IPS-NIHi7 (cell line): ENCODE measurements at regions not wholly inside any gene's neighbourhood (a gene's known extent, or its start where the extent isn't known, plus 50 kb on each side); places are given as distances from the start of the nearest gene placed in this dataset.
"Not testable (repeated sequence)": the region's sequence is repeated elsewhere in the genome, so short reads cannot be mapped to it uniquely, and the experiment has no call there.

Experiments
- DNase-seq: peaks from one replicate; pipeline ENCODE4 v3.0.0; 2012; ENCODE audit warnings: mixed read lengths; ENCODE audit errors: extremely low spot score

DNA sequence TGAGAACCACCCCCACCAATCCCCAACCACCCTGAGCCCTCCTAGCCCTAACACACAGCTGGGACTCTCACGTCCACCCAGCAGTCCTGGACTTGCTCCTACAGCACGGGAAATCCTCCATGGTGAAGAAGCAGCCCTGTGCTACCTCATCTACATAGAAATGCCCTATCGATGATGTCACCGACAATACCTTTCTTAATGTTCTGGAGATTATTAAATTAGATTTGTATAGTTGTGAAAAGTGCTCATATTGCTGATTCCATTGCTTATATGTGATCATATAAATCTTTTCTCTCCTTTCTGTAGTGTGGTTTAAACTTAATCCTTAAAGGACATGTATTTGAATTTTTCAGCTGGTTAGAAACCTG lies 97.1 kb downstream of the PPIAL4G start:
- not testable (repeated sequence) for DNase-seq

DNA sequence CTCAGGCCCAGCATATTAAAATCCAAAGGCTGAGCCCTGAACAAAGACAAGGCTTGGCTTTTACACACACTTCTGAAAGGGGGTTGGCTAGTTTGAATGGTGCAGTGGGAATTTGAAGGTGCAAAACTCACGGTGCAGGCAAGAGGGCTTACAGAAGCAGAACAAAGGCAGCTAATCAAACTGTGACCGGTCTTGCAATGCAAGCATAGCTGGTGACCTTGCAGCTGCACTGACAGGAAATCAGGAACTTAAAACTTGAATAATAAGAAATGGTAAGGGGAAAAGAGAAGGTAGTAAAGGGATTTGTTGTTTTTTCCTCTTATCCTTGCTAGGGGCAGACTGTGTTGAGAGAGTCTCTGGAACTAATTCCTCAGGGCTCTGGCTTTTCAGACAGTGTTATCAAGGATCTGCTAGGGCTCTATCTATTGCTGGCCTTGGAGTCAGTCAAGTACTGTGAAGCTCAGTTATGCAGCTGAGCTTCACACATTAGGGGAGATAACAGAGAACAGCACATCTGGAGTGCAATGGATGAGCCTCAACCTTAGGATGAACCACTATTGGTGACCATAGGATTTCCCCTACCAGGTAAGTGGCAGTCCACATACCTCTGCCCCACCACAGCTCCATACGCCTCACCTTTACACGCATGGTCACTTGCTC lies 97.6 kb downstream of the PPIAL4G start:
- no peak for DNase-seq

DNA sequence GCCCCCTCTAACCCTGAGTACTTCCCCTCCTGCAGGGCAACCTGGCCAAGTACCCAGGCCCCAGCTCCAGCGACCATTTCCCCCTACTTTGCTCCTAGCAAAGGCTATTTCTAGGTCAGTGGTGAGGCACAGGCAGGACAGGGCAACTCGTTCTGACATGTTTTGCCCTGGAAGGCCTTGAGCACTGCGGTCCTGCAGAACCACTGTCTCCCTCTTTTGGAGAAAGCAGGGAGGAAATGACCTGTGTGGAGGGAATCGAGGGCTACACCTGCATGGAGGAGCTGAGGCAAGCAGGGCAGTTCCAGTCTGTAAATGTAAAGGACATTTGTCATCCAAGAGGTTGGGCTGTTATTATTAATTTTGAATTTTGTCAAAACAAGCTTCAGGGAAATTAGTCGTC lies 99.1 kb downstream of the PPIAL4G start:
- DNase-seq = no peak

DNA sequence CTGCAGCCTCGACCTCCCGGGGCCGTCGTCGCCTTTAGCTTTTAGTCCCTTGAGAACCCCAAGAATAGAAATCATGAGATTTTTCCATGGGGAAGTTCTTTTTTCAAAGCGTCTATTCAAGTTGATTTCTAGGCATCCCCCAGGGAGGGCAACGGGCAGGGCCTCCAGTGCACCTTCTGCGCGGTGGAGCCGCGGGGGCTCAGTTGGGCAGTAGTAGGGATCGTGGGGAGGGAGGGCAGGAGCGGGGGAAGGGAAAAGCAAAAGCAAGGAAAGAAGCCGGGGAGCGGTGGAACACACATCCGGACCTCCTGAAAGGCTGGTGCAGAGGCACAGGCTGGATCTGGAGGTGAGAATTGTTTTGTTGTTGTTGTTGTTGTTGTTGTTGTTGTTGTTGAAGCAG lies 103.4 kb downstream of the PPIAL4G start:
- peak; percentile 18 for DNase-seq

DNA sequence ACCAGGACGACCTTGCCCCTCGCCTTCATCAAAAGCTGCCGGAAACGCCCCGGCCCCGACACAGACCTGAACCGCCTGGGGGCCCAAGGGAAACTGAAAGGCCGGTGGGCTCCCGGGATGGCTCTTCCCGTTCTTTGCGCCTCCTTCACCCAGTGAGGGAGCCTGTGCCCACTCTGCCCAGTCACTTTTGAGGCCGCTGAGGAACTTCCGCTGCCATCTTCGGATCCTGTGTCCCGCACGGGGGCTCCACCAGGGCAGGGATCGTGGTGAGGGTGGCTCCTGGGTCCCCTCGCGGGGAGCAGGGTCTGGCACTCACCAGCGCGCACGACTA lies 104.0 kb downstream of the PPIAL4G start:
- no peak for DNase-seq

DNA sequence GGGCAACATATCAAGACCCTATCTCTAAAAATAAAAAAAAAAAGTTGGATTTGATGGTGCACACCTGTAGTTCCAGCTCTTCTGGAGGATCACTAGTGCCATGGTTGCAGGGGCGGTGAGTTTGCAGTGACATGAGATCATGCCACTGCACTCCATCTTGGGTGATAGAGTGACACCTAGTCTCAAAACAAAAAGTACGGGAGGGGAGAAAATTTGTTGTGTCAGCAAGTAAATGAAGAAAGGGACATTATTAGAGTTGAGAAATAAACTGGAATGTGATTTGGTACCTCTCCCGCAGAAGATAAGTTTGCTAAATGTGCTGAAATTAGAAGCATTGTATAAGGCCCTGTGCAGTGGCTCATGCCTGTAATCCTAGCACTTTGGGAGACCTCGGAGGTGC lies 105.1 kb downstream of the PPIAL4G start:
- DNase-seq = not testable (repeated sequence)

DNA sequence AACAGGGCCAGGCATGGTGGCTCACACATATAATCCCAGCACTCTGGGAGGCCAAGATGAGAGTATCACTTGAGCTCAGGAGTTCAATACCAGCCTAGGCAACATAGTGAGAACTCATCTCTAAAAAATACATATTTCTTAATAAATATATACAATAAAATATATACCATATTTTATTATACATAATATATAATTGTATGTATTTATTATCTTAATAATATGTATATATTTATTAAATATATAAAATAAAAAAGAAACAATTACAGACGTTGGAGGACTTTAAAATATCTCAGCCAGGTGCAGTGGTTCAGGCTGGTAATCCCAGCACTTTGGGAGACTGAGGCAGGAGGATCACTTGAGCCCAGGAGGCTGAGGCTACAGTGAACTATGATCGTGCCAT lies 106.1 kb downstream of the PPIAL4G start:
- DNase-seq = not testable (repeated sequence)

DNA sequence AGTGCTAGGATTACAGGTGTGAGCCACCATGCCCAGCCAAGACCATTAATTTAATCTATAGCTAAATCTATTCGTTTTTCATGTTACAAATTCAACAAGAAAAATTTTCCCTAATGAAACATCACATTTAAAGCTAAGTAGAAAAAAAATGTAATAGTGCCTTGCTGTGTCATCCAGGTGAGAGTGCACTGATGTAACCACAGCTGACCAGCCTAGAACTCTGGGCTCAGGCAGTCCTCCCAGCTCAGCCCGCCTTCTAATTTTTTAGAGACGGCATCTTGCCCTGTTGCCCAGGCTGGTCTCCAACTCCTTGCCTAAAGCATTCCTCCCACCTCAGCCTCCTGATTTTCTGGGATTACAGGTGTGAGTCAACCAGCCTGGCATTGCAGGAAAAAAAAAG lies 109.0 kb downstream of the PPIAL4G start:
- DNase-seq = no peak

DNA sequence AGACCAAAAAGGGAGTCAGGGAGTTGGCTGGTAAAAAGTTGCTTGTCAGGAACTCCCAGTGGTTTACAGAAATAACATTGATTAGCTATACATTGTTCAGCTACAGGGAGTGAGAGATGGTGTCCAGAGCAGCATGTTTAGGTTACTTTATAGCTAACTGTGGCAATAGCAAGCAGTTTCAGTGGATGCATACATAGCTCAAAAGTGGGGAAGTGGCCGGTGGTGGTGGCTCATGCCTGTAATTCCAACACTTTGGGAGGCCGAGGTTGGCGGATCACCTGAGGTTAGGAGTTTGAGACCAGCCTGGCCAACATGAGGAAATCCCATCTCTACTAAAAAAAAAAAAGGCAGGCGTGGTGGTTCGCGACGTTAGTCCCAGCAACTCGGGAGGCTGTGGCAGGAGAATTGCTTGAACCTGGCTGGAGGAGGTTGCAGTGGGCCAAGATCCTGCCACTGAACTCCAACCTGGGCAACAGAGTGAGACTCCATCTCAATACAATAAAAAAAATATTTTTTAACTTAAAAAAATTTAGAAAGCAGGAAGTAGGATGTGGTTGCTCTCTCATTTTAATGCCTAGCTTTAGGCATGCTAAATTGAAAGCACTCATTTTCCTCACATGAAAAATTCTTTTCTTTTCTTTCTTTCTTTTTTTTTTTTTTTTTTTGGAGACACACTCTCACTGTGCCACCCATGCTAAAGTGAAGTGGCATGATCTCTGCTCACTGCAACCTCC lies 109.7 kb downstream of the PPIAL4G start:
- no peak for DNase-seq

DNA sequence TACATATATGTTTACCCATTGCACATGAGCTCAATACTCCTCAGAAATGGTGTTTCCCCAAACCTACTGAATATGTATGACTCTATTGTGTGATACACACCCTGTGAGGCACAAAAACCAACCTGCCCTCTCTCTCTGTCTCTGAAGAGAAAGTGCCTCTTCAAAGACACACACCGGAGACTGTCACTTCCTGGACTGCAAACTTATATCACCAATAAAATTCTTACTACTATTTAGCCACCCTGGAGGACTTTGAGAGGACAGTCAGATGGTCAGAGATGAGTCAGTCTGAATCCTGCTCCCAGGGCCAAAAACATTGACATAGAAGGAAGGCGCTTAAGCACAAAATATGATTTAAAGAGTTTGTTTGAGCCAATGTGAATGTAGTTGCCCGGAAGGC lies 110.4 kb downstream of the PPIAL4G start:
- DNase-seq = no peak

DNA sequence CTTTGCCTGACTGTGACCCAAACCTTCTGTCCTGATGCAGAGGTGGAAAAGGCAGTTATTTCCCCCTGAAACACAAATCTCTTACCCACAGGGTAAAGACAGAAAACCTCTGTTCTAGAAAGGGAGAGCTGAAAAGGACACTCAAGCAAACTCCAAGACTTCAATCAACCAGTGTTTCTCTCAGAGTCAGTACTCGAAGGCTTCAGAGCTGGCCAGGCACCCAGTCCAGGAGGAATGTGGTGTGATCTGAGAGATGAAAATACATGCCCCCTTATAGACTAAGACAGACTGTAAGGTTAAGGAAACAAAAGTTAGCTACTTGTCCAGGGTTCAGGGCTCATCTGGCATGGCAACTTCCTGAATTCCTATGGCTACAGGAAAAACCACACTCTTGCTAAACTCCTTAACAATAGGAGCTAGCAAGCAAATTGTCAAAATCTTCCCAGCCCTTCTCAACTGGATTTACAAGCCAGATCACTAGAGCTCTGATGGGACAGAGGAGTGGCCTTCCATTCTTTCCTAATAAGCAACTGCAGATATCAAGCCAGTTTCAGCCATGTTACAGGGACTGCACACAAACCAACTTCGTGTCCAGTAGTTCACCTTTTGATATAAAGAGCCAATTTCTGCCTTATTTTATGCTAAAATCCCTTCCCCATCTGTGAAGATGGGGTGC lies 110.9 kb downstream of the PPIAL4G start:
- DNase-seq = not testable (repeated sequence)

DNA sequence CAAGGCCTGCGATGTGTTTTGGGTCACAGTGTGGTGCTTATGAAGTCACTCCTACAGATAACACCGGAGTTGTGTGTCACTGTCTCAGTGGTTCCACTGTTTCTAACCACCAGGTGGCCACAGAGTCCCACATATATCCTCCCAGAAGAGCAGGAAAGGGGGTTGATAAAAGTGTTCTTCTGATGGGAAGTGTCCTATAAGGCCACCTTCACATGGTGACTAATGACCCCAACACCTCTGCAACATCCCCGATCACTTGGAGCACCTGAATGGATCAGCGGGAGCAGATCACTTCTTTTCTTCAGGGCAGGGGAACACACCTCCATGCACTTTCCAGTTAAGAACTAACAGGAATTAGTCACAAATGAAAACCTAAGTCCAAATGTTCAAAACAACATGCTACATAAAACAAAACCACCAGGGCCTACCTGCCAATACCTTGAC lies 111.5 kb downstream of the PPIAL4G start:
- DNase-seq = peak; percentile 68

DNA sequence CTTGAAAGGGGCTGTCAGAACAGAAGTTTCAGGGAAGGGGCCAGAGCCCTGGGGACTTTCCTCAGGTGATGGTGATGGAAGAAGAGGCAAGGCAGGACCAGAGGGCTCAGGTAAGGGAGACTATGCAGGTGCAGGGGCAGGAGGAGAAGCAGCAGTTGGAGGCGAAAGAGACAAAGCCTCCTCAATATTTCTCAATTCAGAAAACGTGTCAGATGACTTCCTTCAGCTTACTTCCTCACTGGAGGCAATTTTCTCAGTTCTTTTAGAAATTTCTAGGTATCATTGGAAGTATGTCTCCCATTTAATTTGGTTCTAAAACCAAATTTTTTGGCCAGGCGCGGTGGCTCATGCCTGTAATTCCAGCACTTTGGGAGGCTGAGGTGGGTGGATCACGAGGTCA lies 112.4 kb downstream of the PPIAL4G start:
- DNase-seq = not testable (repeated sequence)

DNA sequence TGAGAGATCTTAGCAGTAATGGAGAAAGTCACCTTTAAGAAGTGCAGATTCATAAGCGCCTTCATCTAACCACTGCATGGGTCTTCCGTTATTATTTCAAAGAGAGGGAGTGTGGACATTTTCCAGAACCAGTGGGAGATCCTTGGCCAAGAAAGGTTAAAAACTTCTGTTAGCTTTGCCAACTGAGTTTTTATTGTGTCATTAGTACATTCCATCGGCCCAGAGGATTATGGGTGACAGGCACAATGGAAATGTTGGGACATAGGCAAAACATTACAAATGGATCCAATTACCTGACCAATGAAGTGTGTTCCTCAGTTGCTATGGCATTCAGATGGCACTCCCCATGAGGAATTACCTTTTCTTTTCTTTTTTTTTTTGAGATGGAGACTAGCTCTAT lies 115.5 kb downstream of the PPIAL4G start:
- DNase-seq = no peak

DNA sequence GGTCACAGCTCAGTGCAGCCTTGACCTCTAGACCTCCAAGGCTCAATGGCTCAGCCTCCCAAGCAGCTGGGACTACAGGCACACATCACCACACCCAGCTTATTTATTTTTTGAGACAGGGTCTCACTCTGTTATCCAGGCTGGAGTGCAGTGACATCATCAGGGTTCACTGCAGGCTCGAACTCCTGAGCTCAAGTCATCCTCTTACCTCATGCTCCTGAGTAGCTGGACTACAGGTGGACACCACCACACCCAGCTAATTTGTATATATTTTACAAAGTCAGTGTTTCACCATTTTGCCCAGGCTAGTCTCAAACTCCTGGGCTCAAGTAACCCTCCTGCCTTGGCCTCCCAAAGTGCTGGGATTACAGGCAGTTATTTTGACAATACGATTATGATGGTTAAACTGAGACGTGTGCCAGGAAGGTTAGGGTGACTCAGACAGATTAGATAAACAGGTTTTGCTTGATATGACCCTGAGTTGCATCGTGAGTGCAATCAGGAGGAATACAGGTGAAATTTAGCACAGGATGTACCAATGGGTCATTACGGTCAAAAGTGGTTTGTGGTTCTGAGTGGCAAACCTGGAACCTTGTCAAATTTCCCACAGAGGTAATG lies 116.9 kb downstream of the PPIAL4G start:
- not testable (repeated sequence) for DNase-seq

DNA sequence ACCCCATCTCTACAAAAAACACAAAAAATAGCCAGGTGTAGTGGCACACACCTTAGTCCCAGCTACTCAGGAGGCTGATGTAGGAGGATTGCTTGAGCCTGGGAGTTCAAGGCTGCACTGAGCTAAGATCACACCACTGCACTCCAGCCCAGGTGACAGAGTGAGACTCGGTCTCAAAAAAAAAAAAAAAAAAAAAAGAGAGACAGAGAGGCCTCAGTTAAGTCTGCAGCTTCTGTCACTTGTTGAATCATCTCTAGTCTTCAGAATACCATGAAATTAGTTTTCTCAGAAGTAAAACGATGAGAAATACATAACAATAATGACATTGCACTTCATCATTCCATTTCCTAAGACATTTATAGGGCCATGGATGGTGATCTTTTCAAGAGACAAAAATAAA lies 118.0 kb downstream of the PPIAL4G start:
- not testable (repeated sequence) for DNase-seq

DNA sequence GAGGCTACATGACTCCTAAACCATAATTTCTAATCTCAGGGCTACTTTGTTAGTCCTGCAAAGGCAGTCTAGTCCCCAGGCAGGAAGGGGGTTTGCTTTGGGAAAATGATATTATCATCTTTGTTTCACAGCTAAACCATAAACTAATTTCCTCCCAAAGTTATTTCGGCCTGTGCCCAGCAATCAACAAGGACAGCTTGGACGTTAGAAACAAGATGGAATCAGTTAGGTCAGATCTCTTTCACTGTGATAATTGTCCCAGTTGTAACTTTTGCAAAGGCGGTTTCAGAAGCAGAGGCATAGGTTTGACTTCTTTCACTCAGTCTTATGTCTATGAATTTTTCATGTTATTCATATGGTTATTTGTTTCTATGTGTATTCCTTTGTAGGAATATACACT lies 119.1 kb downstream of the PPIAL4G start:
- not testable (repeated sequence) for DNase-seq

DNA sequence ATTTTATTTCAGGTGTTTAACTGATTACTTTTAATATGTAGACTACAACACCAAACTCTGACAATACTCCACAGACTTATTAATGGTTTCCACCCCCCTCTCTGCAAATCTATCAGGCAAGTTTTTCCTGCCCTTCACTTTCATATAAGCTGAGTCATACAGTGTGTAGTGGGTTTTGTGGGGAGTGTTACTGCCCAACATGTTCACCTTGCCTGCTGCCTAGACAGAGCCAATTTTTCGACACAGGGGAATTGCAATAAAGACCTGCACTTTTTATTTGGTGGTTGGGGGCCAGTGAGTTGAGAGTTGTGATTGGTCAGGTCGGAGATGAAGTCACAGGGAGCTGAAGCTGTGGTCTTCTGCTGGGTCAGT lies 119.7 kb downstream of the PPIAL4G start:
- no peak for DNase-seq

DNA sequence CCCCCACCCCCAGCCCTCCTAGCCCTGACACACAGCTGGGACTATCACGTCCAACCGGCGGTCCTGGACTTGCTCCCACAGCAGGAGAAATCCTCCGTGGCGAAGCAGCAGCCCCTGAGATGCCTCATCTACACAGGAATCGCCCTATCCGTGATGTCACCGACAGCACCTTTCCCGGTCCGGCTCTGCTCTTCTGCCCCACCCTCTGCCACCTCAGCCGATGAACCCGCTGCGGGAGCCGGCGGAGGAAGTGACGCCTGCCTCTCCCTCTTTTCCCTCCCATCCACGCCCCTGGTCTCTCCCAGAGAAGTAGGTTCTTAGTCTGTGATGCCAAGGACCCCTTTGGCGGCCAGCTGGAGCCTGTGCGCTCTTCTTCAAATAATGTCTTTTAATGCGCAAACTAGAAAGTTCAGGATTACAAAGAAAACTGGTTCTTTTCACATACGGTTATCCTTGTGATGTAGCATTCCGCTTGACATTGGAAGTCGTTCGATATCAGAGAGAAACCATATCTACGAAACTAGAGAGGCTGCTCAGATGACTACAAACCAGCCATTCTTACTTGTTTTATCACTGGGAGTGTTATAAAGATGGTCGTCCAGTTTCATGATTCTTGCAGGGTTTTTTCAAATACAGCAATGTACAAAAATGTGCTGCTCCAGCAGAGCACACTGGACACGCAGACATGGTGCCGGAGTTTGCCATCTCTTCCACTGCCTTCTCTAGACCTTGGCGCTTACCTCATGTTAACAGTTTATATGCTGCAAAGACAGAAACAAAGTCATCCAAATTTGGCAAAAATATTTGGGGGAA lies 120.3 kb downstream of the PPIAL4G start:
- DNase-seq = peak; percentile 81

DNA sequence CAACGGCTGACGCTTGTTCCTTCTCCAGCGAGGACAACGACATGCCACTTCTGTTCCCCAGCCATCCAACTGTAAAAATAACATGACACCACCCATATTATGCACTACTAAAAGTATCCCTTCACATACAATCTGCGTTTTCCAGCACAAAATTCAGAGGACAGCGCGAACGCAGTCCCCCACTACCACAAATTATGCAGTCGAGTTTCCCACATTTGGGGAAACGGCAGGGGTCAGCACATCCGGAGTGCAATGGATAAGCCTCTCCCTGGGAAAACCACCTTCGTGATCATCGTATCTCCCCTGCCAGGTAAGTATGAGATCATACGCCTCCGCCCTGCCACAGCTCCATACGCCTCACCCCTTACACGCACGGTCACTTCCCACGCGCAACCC lies 120.9 kb downstream of the PPIAL4G start:
- no peak for DNase-seq

DNA sequence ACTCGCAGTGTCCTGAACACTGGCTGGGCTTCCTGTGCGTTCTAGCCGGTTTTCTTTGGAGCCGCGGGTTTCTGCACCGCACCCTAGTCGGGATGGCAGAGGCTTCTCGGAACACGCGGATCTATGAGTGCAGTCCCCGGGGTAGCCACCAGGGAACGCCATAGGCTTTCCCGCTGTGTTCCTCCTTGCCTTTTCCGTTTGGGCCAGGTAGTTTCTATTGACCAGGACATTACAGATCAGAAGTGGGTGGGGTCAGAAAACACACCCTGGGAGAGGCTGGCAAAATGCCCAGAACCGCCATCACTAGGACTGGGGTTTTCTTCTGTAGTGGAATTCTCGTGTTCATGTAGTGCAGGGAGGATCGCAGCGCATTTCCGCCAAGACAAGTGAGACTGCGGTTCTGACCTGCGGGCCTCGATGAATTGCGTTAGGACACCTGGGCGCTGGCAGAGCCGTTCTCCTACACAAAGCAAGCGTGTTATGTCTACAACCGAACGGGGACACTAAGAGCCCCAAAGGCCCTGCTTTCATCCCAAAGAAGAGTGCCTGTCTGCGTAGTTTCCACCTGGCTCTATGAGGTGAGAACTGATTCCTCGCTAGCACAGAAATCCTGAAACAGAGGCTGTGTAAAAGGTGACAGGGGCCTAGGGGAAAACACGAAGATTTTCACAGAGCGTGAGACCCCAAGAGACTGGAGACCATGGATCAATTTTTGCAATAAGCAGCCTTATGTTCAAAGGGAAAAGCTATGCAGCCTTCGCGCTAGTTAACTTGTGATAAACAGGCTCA lies 121.5 kb downstream of the PPIAL4G start:
- not testable (repeated sequence) for DNase-seq
